GM12874 (cell line): ENCODE measurements at regions not wholly inside any gene's neighbourhood (a gene's known extent, or its start where the extent isn't known, plus 50 kb on each side); places are given as distances from the start of the nearest gene placed in this dataset.

Source experiments
- TF ChIP-seq, protein P1 (sequence below): IDR thresholded peaks from 2 replicates; pipeline ENCODE4 v1.5.1; 2011; ENCODE audit warnings: low read depth, mild to moderate bottlenecking, control low read depth, low read length, moderate library complexity; ENCODE audit not compliant: insufficient read depth

DNA sequence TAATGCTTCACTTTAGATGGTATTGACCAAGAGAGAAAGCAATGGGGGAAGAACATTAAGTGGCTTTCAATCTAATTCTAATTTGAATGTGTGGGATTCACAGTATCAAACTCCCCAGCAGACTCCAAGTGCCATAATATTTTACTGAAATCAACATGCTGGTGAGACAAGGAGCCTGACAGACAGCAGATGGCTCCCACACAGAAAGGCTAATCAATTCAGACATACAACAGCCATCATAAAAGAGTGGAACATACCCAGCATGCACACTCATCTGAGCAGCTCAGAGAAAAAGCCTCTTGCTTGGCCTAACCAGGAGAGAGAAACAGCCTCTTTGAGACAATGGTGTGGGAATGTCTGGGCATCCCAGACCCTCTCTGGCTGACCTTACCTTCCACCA lies 186.5 kb upstream of the SKOR2 start:
- TF ChIP-seq, protein P1, sequence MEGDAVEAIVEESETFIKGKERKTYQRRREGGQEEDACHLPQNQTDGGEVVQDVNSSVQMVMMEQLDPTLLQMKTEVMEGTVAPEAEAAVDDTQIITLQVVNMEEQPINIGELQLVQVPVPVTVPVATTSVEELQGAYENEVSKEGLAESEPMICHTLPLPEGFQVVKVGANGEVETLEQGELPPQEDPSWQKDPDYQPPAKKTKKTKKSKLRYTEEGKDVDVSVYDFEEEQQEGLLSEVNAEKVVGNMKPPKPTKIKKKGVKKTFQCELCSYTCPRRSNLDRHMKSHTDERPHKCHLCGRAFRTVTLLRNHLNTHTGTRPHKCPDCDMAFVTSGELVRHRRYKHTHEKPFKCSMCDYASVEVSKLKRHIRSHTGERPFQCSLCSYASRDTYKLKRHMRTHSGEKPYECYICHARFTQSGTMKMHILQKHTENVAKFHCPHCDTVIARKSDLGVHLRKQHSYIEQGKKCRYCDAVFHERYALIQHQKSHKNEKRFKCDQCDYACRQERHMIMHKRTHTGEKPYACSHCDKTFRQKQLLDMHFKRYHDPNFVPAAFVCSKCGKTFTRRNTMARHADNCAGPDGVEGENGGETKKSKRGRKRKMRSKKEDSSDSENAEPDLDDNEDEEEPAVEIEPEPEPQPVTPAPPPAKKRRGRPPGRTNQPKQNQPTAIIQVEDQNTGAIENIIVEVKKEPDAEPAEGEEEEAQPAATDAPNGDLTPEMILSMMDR, result no peak

DNA sequence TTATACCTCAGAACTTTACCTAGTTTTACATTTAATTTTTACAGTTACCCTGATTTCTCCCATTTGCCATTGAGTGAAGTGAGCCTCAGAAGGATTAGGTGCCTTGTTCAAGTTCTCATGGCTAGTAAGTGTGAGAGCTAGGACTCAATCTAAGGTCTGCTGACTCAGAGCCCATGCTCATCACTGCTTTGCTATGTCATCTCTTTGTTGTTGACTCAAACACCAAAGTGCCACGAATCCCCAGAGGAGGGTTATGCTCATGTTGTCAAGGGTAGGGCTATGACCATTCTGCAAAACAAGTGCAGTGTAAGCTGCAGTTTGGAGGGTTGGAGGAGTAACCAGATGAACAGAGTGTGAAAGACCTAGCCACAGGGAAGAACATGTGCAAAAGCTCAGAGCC lies 185.4 kb upstream of the SKOR2 start:
- TF ChIP-seq, protein P1, result no peak

DNA sequence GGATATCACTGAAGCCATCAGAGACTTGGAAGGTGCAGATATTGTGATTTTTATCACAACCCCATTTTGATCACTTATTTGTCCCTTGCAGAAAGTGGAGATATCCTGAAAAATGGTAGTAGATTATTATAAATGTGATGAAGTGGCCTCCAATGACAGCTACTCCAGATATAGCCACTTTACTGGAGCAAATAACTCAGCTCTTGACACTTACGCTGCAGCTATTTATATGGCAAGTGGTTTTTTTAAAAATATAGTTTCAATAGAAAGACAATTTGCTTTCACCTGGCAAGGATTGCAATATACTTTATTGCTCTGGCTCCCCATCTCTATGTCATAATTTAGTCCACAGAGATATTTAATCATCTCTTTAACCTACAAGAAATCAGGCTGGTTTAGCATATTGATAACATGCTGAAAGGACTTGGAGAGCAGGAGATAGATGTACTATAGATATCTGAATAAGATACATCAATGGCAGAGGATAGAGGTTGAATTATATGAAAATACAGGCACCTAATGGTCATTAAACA lies 182.8 kb upstream of the SKOR2 start:
- TF ChIP-seq, protein P1, result no peak

DNA sequence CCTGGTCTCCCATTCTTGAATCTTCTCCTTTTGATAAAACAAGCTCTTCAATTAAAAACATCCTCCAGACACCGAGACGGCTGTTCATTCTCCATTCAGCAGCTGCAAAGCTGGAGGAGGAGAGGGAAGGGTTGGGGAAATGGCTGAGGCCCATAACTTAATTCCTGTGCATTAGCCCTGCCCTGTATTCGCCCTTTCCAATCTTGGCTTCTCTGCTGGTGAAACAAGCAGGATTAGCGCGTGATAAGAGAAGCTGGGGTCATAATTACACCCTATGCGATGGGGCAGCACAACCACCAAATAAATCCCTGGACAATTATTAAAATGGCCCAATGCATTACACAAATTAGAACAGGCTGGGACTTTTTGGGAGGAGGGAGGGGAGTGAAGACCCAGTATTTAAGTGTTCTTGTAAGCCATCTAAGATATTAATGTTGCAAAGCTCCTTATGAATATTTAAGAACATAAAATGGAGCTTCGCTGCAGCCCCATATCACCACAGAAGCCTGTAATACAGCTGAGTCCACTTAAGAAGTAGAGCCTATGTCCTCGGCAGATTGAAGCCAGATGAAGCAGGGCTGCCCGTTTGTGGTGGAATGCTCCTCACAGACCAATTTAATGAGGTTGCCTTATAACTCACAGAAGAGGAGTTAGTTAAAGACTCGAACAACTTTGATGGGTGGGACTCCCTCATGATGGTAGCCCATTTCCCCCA lies 176.6 kb upstream of the SKOR2 start:
- TF ChIP-seq, protein P1, result no peak

DNA sequence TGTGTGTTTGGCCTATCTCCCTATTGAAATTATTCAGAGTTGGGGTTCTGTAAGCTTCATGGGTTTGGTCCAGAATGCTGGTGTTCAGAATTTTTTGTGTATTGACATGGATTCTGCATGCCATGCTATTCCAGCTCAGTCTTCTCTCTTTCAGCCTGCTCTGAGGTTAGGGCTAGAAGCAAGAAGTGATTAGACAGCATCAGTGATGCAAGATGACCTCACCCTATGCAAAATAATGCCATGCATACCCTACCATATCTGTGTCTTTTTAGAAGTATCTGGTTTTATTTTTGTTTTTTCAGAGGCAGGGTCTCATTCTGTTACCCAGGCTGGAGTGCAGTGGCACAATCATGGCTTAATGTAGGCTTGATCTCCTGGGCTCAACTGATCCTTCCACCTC lies 175.6 kb upstream of the SKOR2 start:
- TF ChIP-seq, protein P1, result no peak

DNA sequence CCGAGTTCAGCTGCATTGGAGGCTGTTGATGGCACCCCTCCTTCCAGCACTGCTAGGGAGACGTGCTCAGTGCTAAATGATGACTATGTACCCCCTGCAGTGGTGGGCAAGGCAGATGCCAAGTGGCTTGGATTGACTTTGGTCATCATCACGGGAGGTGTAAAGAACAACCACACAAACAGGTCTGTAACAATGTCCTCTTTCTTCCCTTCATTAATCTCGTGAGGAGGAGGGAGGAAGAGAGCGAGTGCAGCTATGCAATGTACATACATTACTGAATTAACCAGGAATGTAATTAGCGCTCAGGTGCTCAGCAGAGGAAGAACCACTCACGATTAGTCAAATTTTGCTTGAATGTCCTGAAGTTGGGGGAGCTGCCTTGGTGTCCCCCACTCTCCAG lies 173.9 kb upstream of the SKOR2 start:
- TF ChIP-seq, protein P1, result no peak

DNA sequence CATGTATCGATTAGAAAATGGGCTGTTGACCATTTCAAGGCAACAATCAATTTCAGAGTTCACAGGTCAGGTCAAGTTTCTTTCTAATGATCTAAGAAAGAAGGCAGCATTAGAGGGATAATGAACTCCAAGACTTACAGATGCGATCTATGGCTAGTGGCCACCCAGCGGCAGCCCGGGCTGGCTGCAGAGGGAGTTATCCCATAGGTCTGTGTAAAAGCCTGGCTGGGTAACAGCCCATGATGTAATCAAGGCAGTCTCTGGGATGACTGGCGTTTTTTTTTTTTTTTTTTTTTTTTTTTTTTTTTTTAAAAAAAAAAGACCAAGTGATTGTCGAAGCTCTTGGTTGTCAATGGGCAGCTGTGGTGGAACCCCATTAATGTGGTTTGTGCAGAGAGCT lies 171.1 kb upstream of the SKOR2 start:
- TF ChIP-seq, protein P1, result no peak
